ENCODE measurements at regions not wholly inside any gene's neighbourhood (a gene's known extent, or its start where the extent isn't known, plus 50 kb on each side); places are given as distances from the start of the nearest gene placed in this dataset.

GRCh38 chr6:99079058-99079457 is 131.3 kb upstream of the FBXL4 start (continued):
- TF ChIP-seq GTF3C2 (IDR thresholded peaks at IDR 0.05; ENCODE audit: borderline replicate concordance, extremely low read depth, insufficient read length), result no peak
- TF ChIP-seq CTCFL (IDR thresholded peaks at IDR 0.05; ENCODE audit: borderline replicate concordance, insufficient read depth, low read depth, low read length, poor library complexity, severe bottlenecking), result no peak
- no peak for TF ChIP-seq MIER1 (IDR thresholded peaks at IDR 0.05; ENCODE audit: low read depth)

- intact Hi-C loops (cut with micrococcal nuclease), result no loop called here
- no TSS peak for BruUV-seq (replicated peaks)
- FAIRE-seq, result no peak
- TF ChIP-seq MTA2 (IDR thresholded peaks at IDR 0.05; ENCODE audit: low read depth) (no peak), ZBTB8A (IDR thresholded peaks at IDR 0.05; ENCODE audit: partially characterized antibody) (no peak), TCF7L2 (IDR thresholded peaks at IDR 0.05; ENCODE audit: low read depth, low read length) (no peak), E2F3 (CRISPR knock-in tag; IDR thresholded peaks at IDR 0.05) (no peak), FUS (optimal IDR thresholded peaks at IDR 0.05; ENCODE audit: low read depth, low read length) (no peak), ZNF12 (CRISPR knock-in tag; IDR thresholded peaks at IDR 0.05) (no peak), ELF4 (CRISPR knock-in tag; IDR thresholded peaks at IDR 0.05) (no peak), KAT8 (IDR thresholded peaks at IDR 0.05; ENCODE audit: low read depth) (no peak), FOXJ3 (CRISPR knock-in tag; IDR thresholded peaks at IDR 0.05) (no peak), ZKSCAN3 (CRISPR knock-in tag; IDR thresholded peaks at IDR 0.05) (no peak), CGGBP1 (CRISPR knock-in tag; IDR thresholded peaks at IDR 0.05) (no peak), HSF4 (CRISPR knock-in tag; IDR thresholded peaks at IDR 0.05; ENCODE audit: borderline replicate concordance) (no peak), MYNN (IDR thresholded peaks at IDR 0.05) (no peak), MYNN (CRISPR knock-in tag; IDR thresholded peaks at IDR 0.05) (no peak), TAL1 (IDR thresholded peaks at IDR 0.05) (no peak)
Observed at GRCh38 chr6:99073223-99073622, 125.5 kb upstream of the FBXL4 start.

More at GRCh38 chr6:99073223-99073622, 125.5 kb upstream of the FBXL4 start:
- Histone ChIP-seq H3K4me2 (ENCODE audit: insufficient read depth, low read length) (no peak overlapping the region), H3K79me2 (ENCODE audit: control insufficient read depth, insufficient read depth, low read length) (no peaks in the 10 kb centered on the region), H3K4me3 (no peak overlapping the region), H3K27me3 (ENCODE audit: control insufficient read depth in 2 of 2, insufficient read depth in 2 of 2, low read length in 2 of 2) (no peaks in the 10 kb centered on the region), H2AFZ (ENCODE audit: low read depth, low read length) (no peak overlapping the region), H3K27ac (ENCODE audit: extremely low read depth, low read depth, low read length) (no peak overlapping the region), H3K9me3 (replicated peaks; ENCODE audit: control insufficient read depth, insufficient read depth, low read depth, low read length) (no peaks in the 10 kb centered on the region), H4K20me1 (replicated peaks; ENCODE audit: control insufficient read depth, insufficient read depth, low read length) (no peaks in the 10 kb centered on the region), H3K9me1 (ENCODE audit: control insufficient read depth, insufficient read depth, low read length) (no peaks in the 10 kb centered on the region), H3K4me1 (replicated peaks in 1 of 2; ENCODE audit: control insufficient read depth in 2 of 2, insufficient read depth in 2 of 2, low read length in 2 of 2) (no peaks in the 10 kb centered on the region), H3K9ac (ENCODE audit: insufficient read depth in 1 of 2, low read depth in 2 of 2, low read length in 2 of 2) (no peak overlapping the region), H3K36me3 (ENCODE audit: control insufficient read depth, insufficient read depth, low read length) (no peaks in the 10 kb centered on the region)
- ChIA-PET CTCF (ENCODE audit: low intra/inter-chr PET ratio) (no interaction called here), POLR2A (no interaction called here)
- no peak for DNase-seq (ENCODE audit: extremely low read depth in 1 of 4, low spot score in 3 of 4)
- in situ Hi-C loops (cut with MboI), result no loop called here
- WGBS (ENCODE audit: insufficient coverage, low coverage, missing lambda C conversion rate), result 0% methylated on average over 4 of the region's 4 CpGs
- ATAC-seq, result no peak

Measured in K562 (cell line).